Adrenal gland (tissue), 5 donors: ENCODE measurements at regions not wholly inside any gene's neighbourhood (a gene's known extent, or its start where the extent isn't known, plus 50 kb on each side); places are given as distances from the start of the nearest gene placed in this dataset.

Experiments
- CTCF ChIP-seq, 6 experiments: fragments of 450-650 bp in 4 of 6; fragments of 200-600 bp in 2 of 6; sonication (generic) in 1 of 6; IDR thresholded peaks; 1 replicate in 5 of 6; 2 replicates in 1 of 6; pipeline versions ENCODE4 v1.5.1 to v1.8.0; 2016 to 2021; ENCODE audit warnings: antibody characterized with exemption in 6 of 6, mild to moderate bottlenecking in 2 of 6, moderate library complexity in 1 of 6
- POLR2A ChIP-seq, 2 donors: fragments of 450-650 bp; IDR thresholded peaks; one replicate each; pipeline ENCODE4 v1.6.1; 2017; ENCODE audit warnings: antibody characterized with exemption in 2 of 2, mild to moderate bottlenecking in 2 of 2, moderate library complexity in 1 of 2
- donor health status: DM: no; HTN: no; CAD: no.

- TF ChIP-seq CTCF (IDR thresholded peaks at IDR 0.05) (no peak), POLR2A (IDR thresholded peaks at IDR 0.05) (no peak)
These were observed 77.3 kb upstream of the APC start for GRCh38 chr5:112660359-112660758.
